Gastroesophageal sphincter (tissue), 4 donors: ENCODE measurements at regions not wholly inside any gene's neighbourhood (a gene's known extent, or its start where the extent isn't known, plus 50 kb on each side); places are given as distances from the start of the nearest gene placed in this dataset.

Experiments used
- ATAC-seq: fragments of 150-250 bp; one replicate; pipeline ENCODE4 v1.9.1; 2016; ENCODE audit warnings: mild to moderate bottlenecking, moderate library complexity
- H3K27ac ChIP-seq, 4 donors: fragments of 200-600 bp; sonication (generic) in 3 of 4; 1 replicate in 3 of 4; 2 replicates in 1 of 4; pipeline ENCODE4 v1.5.1; 2016 to 2019
- H3K27me3 ChIP-seq: fragments of 200-600 bp; sonication (generic); one replicate; pipeline ENCODE4 v1.5.1; 2019
- H3K36me3 ChIP-seq, 2 donors: fragments of 200-600 bp; sonication (generic); one replicate each; pipeline ENCODE4 v1.5.1; 2019; ENCODE audit warnings: control low read depth in 1 of 2
- H3K4me1 ChIP-seq, 3 donors: fragments of 200-600 bp; sonication (generic); 1 replicate in 2 of 3; 2 replicates in 1 of 3; pipeline ENCODE4 v1.5.1; 2016 to 2019; ENCODE audit warnings: control low read depth in 2 of 3
- H3K4me3 ChIP-seq, 2 donors: fragments of 200-600 bp; sonication (generic); one replicate each; pipeline ENCODE4 v1.5.1; 2019; ENCODE audit warnings: mild to moderate bottlenecking in 1 of 2, moderate library complexity in 1 of 2
- H3K9me3 ChIP-seq, 3 donors: fragments of 200-600 bp; sonication (generic); one replicate each; pipeline ENCODE4 v1.5.1; 2017 to 2019; ENCODE audit warnings: control low read depth in 2 of 3
- CTCF ChIP-seq, 4 experiments: fragments of 200-600 bp in 2 of 4; fragments of 450-650 bp in 2 of 4; sonication (generic) in 1 of 4; IDR thresholded peaks; one replicate each; pipeline ENCODE4 v1.5.1; 2017 to 2019; ENCODE audit warnings: antibody characterized with exemption in 4 of 4, mild to moderate bottlenecking in 2 of 4, moderate library complexity in 2 of 4
- EP300 ChIP-seq: sonication (generic); formaldehyde crosslinking; IDR thresholded peaks from one replicate; pipeline ENCODE4 v1.6.1; 2017; ENCODE audit warnings: antibody characterized with exemption, mild to moderate bottlenecking
- POLR2A ChIP-seq, 2 donors: fragments of 450-650 bp; IDR thresholded peaks; one replicate each; pipeline ENCODE4 v1.6.1; 2017; ENCODE audit warnings: antibody characterized with exemption in 2 of 2, mild to moderate bottlenecking in 2 of 2, moderate library complexity in 1 of 2
- POLR2AphosphoS5 ChIP-seq: sonication (generic); formaldehyde crosslinking; IDR thresholded peaks from one replicate; pipeline ENCODE4 v1.6.1; 2017; ENCODE audit warnings: antibody characterized with exemption
- WGBS, 2 donors: methylation state at CpG; one replicate each; pipeline ENCODE4 v1.1.5; 2018; ENCODE audit warnings: low coverage in 1 of 2; 5-methylcytosine and 5-hydroxymethylcytosine counted together

- Histone ChIP-seq H3K36me3 (no peaks in the 10 kb centered on the region), H3K4me1 (no peaks in the 10 kb centered on the region), H3K4me3 (no peak overlapping the region), H3K27me3 (no peaks in the 10 kb centered on the region), H3K27ac (peak overlapping the region in 1 of 4 donors; percentile 40), H3K9me3 (no peaks in the 10 kb centered on the region)
- ATAC-seq, result no peak
- no peak for TF ChIP-seq POLR2AphosphoS5
- no peak for TF ChIP-seq EP300
- TF ChIP-seq CTCF (IDR thresholded peaks at IDR 0.05), result no peak
- no peak for TF ChIP-seq POLR2A (IDR thresholded peaks at IDR 0.05)
Measured at GRCh38 chr2:234770715-234771141, 181.1 kb upstream of the SH3BP4 start.

GRCh38 chr2:234770031-234770506 is 181.7 kb upstream of the SH3BP4 start:
- no peaks in the 10 kb centered on the region for H3K36me3 ChIP-seq
- H3K27ac ChIP-seq, result peak overlapping the region in 1 of 4 donors; percentile 40
- H3K4me3 ChIP-seq, result no peak overlapping the region
- no peak for ATAC-seq
- no peaks in the 10 kb centered on the region for H3K27me3 ChIP-seq
- WGBS, 2 donors, result 46 to 58% methylated on average over 4 to 5 of the region's 11 CpGs
- no peaks in the 10 kb centered on the region for H3K4me1 ChIP-seq
- H3K9me3 ChIP-seq, result no peaks in the 10 kb centered on the region
- TF ChIP-seq POLR2AphosphoS5, result no peak

- Histone ChIP-seq H3K36me3 (no peaks in the 10 kb centered on the region), H3K27me3 (no peaks in the 10 kb centered on the region), H3K27ac (peak overlapping the region in 2 of 4 donors; percentile 31 to 40), H3K4me3 (no peak overlapping the region), H3K4me1 (no peaks in the 10 kb centered on the region), H3K9me3 (no peaks in the 10 kb centered on the region)
- 62 to 70% methylated on average over 2 to 3 of the region's 9 CpGs for WGBS, 2 donors
- ATAC-seq, result peak; percentile 53
- no peak for TF ChIP-seq CTCF (IDR thresholded peaks at IDR 0.05)
- no peak for TF ChIP-seq EP300
- no peak for TF ChIP-seq POLR2AphosphoS5
- TF ChIP-seq POLR2A (IDR thresholded peaks at IDR 0.05), result no peak
Measured at GRCh38 chr2:234768608-234769196, 183.1 kb upstream of the SH3BP4 start.

GRCh38 chr2:234765279-234765678 is 186.5 kb upstream of the SH3BP4 start:
- ATAC-seq, result no peak
- Histone ChIP-seq H3K36me3 (no peaks in the 10 kb centered on the region), H3K27me3 (no peaks in the 10 kb centered on the region), H3K9me3 (peaks cover 0 to 10% (median 0%) of the 10 kb centered on the region in 3 donors), H3K27ac (no peak overlapping the region), H3K4me1 (no peaks in the 10 kb centered on the region), H3K4me3 (no peak overlapping the region)
- TF ChIP-seq EP300 (no peak), CTCF (IDR thresholded peaks at IDR 0.05) (no peak), POLR2A (IDR thresholded peaks at IDR 0.05) (no peak), POLR2AphosphoS5 (no peak)
- 85 to 86% methylated on average over 3 to 4 of the region's 5 CpGs for WGBS, 2 donors

GRCh38 chr2:234764372-234764771 is 187.4 kb upstream of the SH3BP4 start:
- Histone ChIP-seq H3K4me3 (no peak overlapping the region), H3K27me3 (no peaks in the 10 kb centered on the region), H3K9me3 (peaks cover 0 to 14% (median 0%) of the 10 kb centered on the region in 3 donors), H3K27ac (no peak overlapping the region), H3K36me3 (no peaks in the 10 kb centered on the region), H3K4me1 (no peaks in the 10 kb centered on the region)
- TF ChIP-seq CTCF (IDR thresholded peaks at IDR 0.05) (no peak), POLR2AphosphoS5 (no peak), EP300 (no peak), POLR2A (IDR thresholded peaks at IDR 0.05) (no peak)
- 93 to 94% methylated on average over 3 of the region's 3 CpGs for WGBS, 2 donors
- ATAC-seq, result no peak
